ENCODE measurements at regions not wholly inside any gene's neighbourhood (a gene's known extent, or its start where the extent isn't known, plus 50 kb on each side); places are given as distances from the start of the nearest gene placed in this dataset.

DNA sequence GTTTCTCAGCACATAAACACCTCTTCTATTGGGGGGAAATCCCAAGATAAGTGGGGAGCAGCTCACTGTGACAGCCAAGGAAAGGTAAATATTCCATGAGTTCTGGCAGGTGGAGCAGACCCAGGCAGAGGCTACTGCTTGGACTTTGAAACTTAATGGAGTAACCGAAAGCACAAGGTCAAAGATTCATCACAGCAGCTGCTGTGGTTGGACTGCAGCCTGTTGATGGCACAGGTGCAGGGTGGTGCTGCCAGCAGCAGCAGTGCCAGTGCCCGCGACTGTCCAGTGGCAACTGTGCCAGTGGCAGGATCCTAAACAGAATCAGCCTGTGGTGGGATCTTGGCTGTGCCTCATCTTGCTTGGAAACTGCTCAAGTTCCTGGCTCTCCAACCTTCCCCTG is 81.4 kb upstream of the ARID2 start (continued):
- TF ChIP-seq, protein P1, sequence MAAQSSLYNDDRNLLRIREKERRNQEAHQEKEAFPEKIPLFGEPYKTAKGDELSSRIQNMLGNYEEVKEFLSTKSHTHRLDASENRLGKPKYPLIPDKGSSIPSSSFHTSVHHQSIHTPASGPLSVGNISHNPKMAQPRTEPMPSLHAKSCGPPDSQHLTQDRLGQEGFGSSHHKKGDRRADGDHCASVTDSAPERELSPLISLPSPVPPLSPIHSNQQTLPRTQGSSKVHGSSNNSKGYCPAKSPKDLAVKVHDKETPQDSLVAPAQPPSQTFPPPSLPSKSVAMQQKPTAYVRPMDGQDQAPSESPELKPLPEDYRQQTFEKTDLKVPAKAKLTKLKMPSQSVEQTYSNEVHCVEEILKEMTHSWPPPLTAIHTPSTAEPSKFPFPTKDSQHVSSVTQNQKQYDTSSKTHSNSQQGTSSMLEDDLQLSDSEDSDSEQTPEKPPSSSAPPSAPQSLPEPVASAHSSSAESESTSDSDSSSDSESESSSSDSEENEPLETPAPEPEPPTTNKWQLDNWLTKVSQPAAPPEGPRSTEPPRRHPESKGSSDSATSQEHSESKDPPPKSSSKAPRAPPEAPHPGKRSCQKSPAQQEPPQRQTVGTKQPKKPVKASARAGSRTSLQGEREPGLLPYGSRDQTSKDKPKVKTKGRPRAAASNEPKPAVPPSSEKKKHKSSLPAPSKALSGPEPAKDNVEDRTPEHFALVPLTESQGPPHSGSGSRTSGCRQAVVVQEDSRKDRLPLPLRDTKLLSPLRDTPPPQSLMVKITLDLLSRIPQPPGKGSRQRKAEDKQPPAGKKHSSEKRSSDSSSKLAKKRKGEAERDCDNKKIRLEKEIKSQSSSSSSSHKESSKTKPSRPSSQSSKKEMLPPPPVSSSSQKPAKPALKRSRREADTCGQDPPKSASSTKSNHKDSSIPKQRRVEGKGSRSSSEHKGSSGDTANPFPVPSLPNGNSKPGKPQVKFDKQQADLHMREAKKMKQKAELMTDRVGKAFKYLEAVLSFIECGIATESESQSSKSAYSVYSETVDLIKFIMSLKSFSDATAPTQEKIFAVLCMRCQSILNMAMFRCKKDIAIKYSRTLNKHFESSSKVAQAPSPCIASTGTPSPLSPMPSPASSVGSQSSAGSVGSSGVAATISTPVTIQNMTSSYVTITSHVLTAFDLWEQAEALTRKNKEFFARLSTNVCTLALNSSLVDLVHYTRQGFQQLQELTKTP (IDR thresholded peaks at IDR 0.05; ENCODE audit: low read depth in 1 of 2, partially characterized antibody in 2 of 2), result no peak
- TF ChIP-seq RUNX1 (IDR thresholded peaks at IDR 0.05; ENCODE audit: low read depth), result no peak

DNA sequence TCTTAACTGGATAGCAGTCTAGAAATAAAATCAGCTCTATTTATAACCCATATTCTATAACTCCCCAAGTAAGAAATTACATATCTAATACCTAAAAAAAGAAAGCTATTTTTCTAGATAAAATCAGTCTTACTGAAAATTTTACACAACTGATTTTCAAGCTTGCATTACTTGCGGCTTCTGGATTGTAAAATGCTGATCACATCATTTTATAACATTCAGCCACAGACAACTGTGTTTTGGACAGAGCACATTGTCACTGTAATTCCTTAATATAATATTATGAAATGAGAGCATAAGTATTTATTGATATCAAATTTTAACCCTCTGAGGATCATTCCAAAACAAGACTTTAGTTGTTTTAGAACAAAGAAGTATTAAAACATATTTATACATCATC is 78.5 kb upstream of the ARID2 start:
- no peak overlapping the region for H3K4me3 ChIP-seq
- H3K36me3 ChIP-seq (ENCODE audit: control insufficient read depth, insufficient read depth, low read length), result no peaks in the 10 kb centered on the region
- ATAC-seq (no peak), FAIRE-seq (no peak), DNase-seq (ENCODE audit: extremely low read depth in 1 of 4, low spot score in 3 of 4) (no peak)
- H3K4me2 ChIP-seq (ENCODE audit: insufficient read depth, low read length), result no peak overlapping the region
- H3K27me3 ChIP-seq (ENCODE audit: control insufficient read depth in 2 of 2, insufficient read depth in 2 of 2, low read length in 2 of 2), result peaks cover 3 to 5% of the 10 kb centered on the region in 2 experiments; a peak in 4 of 5 replicates
- in situ Hi-C loops (cut with MboI), result no loop called here
- no peak overlapping the region for H2AFZ ChIP-seq (ENCODE audit: low read depth, low read length)
- WGBS (ENCODE audit: insufficient coverage, low coverage, missing lambda C conversion rate), result 0% methylated on average over 1 of the region's 1 CpG
- POLR2A ChIA-PET, result interaction anchor here (0.5 to 1.5 kb wide), 2 partner anchors 18 to 376 kb away, joined by 3 to 4 read pairs; no protein-coding TSS in a partner anchor
- H3K79me2 ChIP-seq (ENCODE audit: control insufficient read depth, insufficient read depth, low read length), result no peaks in the 10 kb centered on the region
- H3K9me1 ChIP-seq (ENCODE audit: control insufficient read depth, insufficient read depth, low read length), result no peaks in the 10 kb centered on the region
- TF ChIP-seq CHCHD3 (CRISPR knock-in tag; IDR thresholded peaks at IDR 0.05) (no peak), COPS2 (conservative IDR thresholded peaks at IDR 0.05) (no peak), ZNF668 (CRISPR knock-in tag; IDR thresholded peaks at IDR 0.05) (no peak), ZNF699 (CRISPR knock-in tag; IDR thresholded peaks at IDR 0.05; ENCODE audit: insufficient replicate concordance) (no peak), ZNF316 (IDR thresholded peaks at IDR 0.05) (peak; percentile 54), ESRRB (CRISPR knock-in tag; IDR thresholded peaks at IDR 0.05; ENCODE audit: borderline replicate concordance) (no peak), MAFF (IDR thresholded peaks at IDR 0.05; ENCODE audit: low read length) (peak; percentile 62), MAFK (IDR thresholded peaks at IDR 0.05; ENCODE audit: low read length) (peak; percentile 46; the same call in 1 of the 2 replicates), RB1 (IDR thresholded peaks at IDR 0.05; ENCODE audit: low read depth) (no peak), SREBF2 (CRISPR knock-in tag; IDR thresholded peaks at IDR 0.05) (no peak), TEAD1 (CRISPR knock-in tag; IDR thresholded peaks at IDR 0.05) (no peak), ZNF23 (CRISPR knock-in tag; IDR thresholded peaks at IDR 0.05) (no peak), L3MBTL2 (IDR thresholded peaks at IDR 0.05) (no peak)
- TF ChIP-seq, protein P2, sequence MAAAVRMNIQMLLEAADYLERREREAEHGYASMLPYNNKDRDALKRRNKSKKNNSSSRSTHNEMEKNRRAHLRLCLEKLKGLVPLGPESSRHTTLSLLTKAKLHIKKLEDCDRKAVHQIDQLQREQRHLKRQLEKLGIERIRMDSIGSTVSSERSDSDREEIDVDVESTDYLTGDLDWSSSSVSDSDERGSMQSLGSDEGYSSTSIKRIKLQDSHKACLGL (CRISPR knock-in tag; IDR thresholded peaks at IDR 0.05; ENCODE audit: borderline replicate concordance, poor library complexity, severe bottlenecking), result no peak
- TF ChIP-seq, protein P3, sequence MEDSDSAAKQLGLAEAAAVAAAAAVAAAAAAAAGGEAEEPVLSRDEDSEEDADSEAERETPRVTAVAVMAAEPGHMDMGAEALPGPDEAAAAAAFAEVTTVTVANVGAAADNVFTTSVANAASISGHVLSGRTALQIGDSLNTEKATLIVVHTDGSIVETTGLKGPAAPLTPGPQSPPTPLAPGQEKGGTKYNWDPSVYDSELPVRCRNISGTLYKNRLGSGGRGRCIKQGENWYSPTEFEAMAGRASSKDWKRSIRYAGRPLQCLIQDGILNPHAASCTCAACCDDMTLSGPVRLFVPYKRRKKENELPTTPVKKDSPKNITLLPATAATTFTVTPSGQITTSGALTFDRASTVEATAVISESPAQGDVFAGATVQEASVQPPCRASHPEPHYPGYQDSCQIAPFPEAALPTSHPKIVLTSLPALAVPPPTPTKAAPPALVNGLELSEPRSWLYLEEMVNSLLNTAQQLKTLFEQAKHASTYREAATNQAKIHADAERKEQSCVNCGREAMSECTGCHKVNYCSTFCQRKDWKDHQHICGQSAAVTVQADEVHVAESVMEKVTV (CRISPR knock-in tag; IDR thresholded peaks at IDR 0.05), result no peak
- H4K20me1 ChIP-seq (replicated peaks; ENCODE audit: control insufficient read depth, insufficient read depth, low read length), result no peaks in the 10 kb centered on the region
- H3K4me1 ChIP-seq (replicated peaks in 1 of 2; ENCODE audit: control insufficient read depth in 2 of 2, insufficient read depth in 2 of 2, low read length in 2 of 2), result no peaks in the 10 kb centered on the region
- H3K9me3 ChIP-seq (replicated peaks; ENCODE audit: control insufficient read depth, insufficient read depth, low read depth, low read length), result no peaks in the 10 kb centered on the region
- H3K27ac ChIP-seq (ENCODE audit: extremely low read depth, low read depth, low read length), result no peak overlapping the region
- intact Hi-C loops (cut with micrococcal nuclease), result no loop called here
- CTCF ChIA-PET (ENCODE audit: low intra/inter-chr PET ratio), result no interaction called here
- BruUV-seq (replicated peaks), result no TSS peak
- no peak overlapping the region for H3K9ac ChIP-seq (ENCODE audit: insufficient read depth in 1 of 2, low read depth in 2 of 2, low read length in 2 of 2)

All from K562 (cell line).